ENCODE measurements at regions not wholly inside any gene's neighbourhood (a gene's known extent, or its start where the extent isn't known, plus 50 kb on each side); places are given as distances from the start of the nearest gene placed in this dataset.

DNA sequence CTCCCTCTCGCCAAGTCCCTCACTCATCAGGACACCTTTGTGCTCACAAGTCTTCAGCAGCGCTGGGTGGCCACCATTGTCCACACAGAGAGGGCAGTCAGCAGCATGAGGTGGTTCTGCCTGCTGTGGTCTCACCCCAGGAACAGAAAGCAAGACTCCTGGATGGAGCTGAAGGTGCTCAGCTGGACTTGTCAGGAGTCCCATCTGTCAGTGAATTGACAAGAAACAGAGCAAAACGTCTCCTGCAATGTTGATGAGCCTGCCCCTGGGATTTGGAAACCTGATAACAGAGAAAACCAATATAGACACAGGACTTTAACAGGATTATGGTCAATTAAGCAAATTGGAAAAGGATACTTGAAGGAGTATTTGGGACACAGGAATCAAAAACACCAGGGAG, 122.2 kb upstream of the PRSS58 start:
- no peak overlapping the region for H3K4me3 ChIP-seq (ENCODE audit: low read length)
- no peak for DNase-seq (ENCODE audit: low read depth)
- TF ChIP-seq, protein P1, sequence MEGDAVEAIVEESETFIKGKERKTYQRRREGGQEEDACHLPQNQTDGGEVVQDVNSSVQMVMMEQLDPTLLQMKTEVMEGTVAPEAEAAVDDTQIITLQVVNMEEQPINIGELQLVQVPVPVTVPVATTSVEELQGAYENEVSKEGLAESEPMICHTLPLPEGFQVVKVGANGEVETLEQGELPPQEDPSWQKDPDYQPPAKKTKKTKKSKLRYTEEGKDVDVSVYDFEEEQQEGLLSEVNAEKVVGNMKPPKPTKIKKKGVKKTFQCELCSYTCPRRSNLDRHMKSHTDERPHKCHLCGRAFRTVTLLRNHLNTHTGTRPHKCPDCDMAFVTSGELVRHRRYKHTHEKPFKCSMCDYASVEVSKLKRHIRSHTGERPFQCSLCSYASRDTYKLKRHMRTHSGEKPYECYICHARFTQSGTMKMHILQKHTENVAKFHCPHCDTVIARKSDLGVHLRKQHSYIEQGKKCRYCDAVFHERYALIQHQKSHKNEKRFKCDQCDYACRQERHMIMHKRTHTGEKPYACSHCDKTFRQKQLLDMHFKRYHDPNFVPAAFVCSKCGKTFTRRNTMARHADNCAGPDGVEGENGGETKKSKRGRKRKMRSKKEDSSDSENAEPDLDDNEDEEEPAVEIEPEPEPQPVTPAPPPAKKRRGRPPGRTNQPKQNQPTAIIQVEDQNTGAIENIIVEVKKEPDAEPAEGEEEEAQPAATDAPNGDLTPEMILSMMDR (conservative IDR thresholded peaks at IDR 0.05; ENCODE audit: low read depth, low read length), result no peak

DNA sequence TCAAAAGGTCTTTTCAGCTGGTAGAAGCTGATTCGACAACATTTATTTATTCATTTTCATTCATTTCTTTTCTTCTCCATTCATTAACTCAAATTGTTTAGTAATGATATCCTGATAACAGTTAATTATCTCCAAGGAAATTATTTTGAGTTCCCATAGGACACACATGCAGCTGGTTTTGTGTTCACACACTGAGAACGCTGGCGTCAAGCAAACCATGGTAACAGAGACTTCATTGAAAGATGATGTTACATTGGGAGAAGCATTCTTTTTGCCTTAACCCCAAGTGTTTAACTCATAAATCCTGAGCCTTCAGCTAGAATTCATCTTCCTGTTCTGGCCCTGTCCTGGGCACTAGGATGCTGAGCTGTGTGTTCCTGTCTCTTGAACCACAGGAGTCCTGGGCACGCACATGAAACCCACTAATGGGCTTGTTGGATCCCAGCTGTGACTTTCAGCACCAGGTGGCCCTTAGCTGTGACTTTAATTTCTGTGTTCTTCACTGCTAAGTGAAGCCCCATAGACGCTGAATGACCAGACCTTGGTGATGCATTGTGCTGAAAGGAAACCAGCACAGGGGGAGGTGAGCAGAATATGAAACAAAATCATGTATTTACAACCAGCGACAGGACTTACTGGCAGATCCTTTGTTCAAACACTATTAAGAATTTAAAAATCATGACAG, 121.5 kb upstream of the PRSS58 start:
- H3K4me3 ChIP-seq (ENCODE audit: low read length), result no peak overlapping the region
- TF ChIP-seq, protein P1 (conservative IDR thresholded peaks at IDR 0.05; ENCODE audit: low read depth, low read length), result no peak
- DNase-seq (ENCODE audit: low read depth), result no peak

DNA sequence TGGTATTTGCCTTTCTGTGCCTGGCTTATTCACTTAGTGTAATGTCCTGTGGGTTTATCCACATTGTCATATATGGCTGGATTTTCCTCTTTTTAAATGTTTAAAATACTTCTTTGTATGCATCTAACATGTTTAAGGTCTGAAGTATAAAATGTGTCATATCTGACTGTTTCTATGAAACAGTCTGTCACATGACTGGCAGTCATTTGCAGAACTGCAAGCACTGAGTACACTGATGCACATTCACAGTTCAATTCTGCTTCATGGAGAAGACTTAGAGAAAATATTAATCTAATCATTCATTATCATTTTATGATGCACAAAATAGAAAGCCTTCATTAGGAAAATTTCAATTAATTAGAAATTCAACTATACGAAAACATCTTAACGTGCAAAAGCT, 119.7 kb upstream of the PRSS58 start:
- TF ChIP-seq, protein P1 (conservative IDR thresholded peaks at IDR 0.05; ENCODE audit: low read depth, low read length), result no peak

DNA sequence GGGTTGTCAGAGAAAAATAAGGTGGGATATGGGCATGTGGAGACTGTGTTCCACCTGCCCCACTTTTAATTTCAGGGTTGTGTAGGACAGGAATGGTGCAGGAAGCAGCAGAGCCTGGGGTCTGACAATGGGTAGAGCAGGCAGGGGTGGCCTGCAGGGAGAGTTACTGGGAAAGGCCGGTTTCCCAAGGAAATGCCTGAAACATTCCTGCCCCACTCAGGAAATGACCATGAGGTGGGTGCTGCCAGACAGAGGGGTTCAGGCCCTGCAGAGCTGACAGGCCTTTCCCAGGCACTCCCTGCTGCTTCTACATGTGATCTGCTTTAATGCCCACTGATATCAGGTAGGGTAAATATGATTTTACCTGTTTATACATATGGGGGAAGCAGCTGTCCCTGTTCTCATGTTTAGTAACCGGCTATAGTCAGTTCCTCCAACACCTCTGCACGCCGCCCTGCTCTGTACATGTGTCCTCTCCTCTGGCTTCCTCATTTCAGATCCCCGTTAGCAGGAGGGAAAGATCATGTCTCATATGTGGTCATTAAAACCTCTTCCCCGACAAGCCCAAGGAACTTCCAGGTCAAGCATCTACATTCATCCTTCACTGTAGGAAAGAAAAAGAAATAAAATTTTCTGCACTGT, 118.6 kb upstream of the PRSS58 start:
- no peak for DNase-seq (ENCODE audit: low read depth)
- H3K4me3 ChIP-seq (ENCODE audit: low read length), result no peak overlapping the region
- TF ChIP-seq, protein P1 (conservative IDR thresholded peaks at IDR 0.05; ENCODE audit: low read depth, low read length), result no peak

More for the DNA sequence above, 119.7 kb upstream of the PRSS58 start:
- no peak for DNase-seq (ENCODE audit: low read depth)
- no peak overlapping the region for H3K4me3 ChIP-seq (ENCODE audit: low read length)

GRCh38 chr7:142375710-142376313, 118.0 kb upstream of the PRSS58 start:
- TF ChIP-seq, protein P1 (conservative IDR thresholded peaks at IDR 0.05; ENCODE audit: low read depth, low read length), result peak; percentile 51
- H3K4me3 ChIP-seq (ENCODE audit: low read length), result no peak overlapping the region
- DNase-seq (ENCODE audit: low read depth), result no peak

DNA sequence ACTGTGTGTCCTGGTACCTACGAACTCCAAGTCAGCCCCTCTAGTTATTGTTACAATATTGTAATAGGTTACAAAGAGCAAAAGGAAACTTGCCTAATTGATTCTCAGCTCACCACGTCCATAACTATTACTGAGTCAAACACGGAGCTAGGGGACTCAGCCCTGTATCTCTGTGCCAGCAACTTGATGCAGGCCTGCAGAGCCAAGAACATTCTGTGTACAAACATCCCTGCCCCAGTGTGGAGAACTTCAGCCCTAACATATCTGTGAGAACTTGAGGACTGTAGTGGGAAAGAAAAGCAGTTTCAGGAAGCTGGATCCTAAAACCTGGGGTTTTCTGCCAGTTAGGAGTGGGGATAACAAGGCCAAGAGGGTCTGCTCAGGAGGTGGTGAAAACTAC, 114.9 kb upstream of the PRSS58 start:
- H3K4me3 ChIP-seq (ENCODE audit: low read length), result no peak overlapping the region
- DNase-seq (ENCODE audit: low read depth), result no peak

More for the DNA sequence above, 114.9 kb upstream of the PRSS58 start:
- TF ChIP-seq, protein P1 (conservative IDR thresholded peaks at IDR 0.05; ENCODE audit: low read depth, low read length), result no peak
